ENCODE measurements at regions not wholly inside any gene's neighbourhood (a gene's known extent, or its start where the extent isn't known, plus 50 kb on each side); places are given as distances from the start of the nearest gene placed in this dataset.
A peak's percentile ranks its signal among the peaks of the same experiment; 100 is the strongest.

GRCh38 chr15:98570119-98570518 is 78.2 kb upstream of the IGF1R start:
- H3K36me3 Mint-ChIP-seq: no peaks in the 10 kb centered on the region
- no peak for TF ChIP-seq CTCF (IDR thresholded peaks at IDR 0.05)
- H3K27ac Mint-ChIP-seq: no peak overlapping the region
- WGBS (ENCODE audit: insufficient coverage): 91% methylated on average over 2 of the region's 3 CpGs
- Histone ChIP-seq H3K4me1 (ENCODE audit: control insufficient read depth, insufficient read depth, low read length) (no peaks in the 10 kb centered on the region), H3K36me3 (ENCODE audit: control insufficient read depth, insufficient read depth, low read length) (no peaks in the 10 kb centered on the region), H3K9me3 (ENCODE audit: control insufficient read depth, insufficient read depth, low read length) (no peaks in the 10 kb centered on the region), H3K27me3 (ENCODE audit: control insufficient read depth, insufficient read depth, low read length) (no peaks in the 10 kb centered on the region), H3K4me3 (ENCODE audit: low read length) (no peak overlapping the region), H3K27ac (ENCODE audit: low read length) (no peak overlapping the region)
- peaks cover 8% of the 10 kb centered on the region in 2 donors for H3K27me3 Mint-ChIP-seq (ENCODE audit: low read depth in 2 of 2)
- H3K4me1 Mint-ChIP-seq: no peaks in the 10 kb centered on the region
- intact Hi-C loops (cut with micrococcal nuclease): no loop called here
- no peaks in the 10 kb centered on the region for H3K9me3 Mint-ChIP-seq
- DNase-seq (no peak), ATAC-seq (no peak)
- H3K4me3 Mint-ChIP-seq: no peak overlapping the region

- H3K36me3 Mint-ChIP-seq: no peaks in the 10 kb centered on the region
- DNase-seq: no peak
- no peaks in the 10 kb centered on the region for H3K4me1 Mint-ChIP-seq
- peaks cover 17% of the 10 kb centered on the region for H3K27me3 ChIP-seq (ENCODE audit: control insufficient read depth, insufficient read depth, low read length)
- WGBS (ENCODE audit: insufficient coverage): 79% methylated on average over 10 of the region's 11 CpGs
- no peaks in the 10 kb centered on the region for H3K9me3 Mint-ChIP-seq
- no peak overlapping the region for H3K27ac Mint-ChIP-seq
- H3K4me3 Mint-ChIP-seq: no peak overlapping the region
- no peak for TF ChIP-seq CTCF (IDR thresholded peaks at IDR 0.05)
- intact Hi-C loops (cut with micrococcal nuclease): loop anchor here (5.0 kb wide), 1 partner anchor 77 kb away; no protein-coding TSS in a partner anchor
- H3K4me3 ChIP-seq (ENCODE audit: low read length): no peak overlapping the region
- peaks cover 27 to 46% of the 10 kb centered on the region in 2 donors for H3K27me3 Mint-ChIP-seq (ENCODE audit: low read depth in 2 of 2)
- H3K4me1 ChIP-seq (ENCODE audit: control insufficient read depth, insufficient read depth, low read length): no peaks in the 10 kb centered on the region
- ATAC-seq: no peak
- H3K36me3 ChIP-seq (ENCODE audit: control insufficient read depth, insufficient read depth, low read length): no peaks in the 10 kb centered on the region
- no peaks in the 10 kb centered on the region for H3K9me3 ChIP-seq (ENCODE audit: control insufficient read depth, insufficient read depth, low read length)
- no peak overlapping the region for H3K27ac ChIP-seq (ENCODE audit: low read length)
These were observed 67.8 kb upstream of the IGF1R start for GRCh38 chr15:98580572-98580971.

GRCh38 chr15:98581715-98582114 is 66.6 kb upstream of the IGF1R start:
- peaks cover 18% of the 10 kb centered on the region for H3K27me3 ChIP-seq (ENCODE audit: control insufficient read depth, insufficient read depth, low read length)
- H3K9me3 ChIP-seq (ENCODE audit: control insufficient read depth, insufficient read depth, low read length): no peaks in the 10 kb centered on the region
- intact Hi-C loops (cut with micrococcal nuclease): loop anchor here (5.0 kb wide), 1 partner anchor 76 kb away; no protein-coding TSS in a partner anchor
- Mint-ChIP-seq H3K9me3 (no peaks in the 10 kb centered on the region), H3K4me1 (no peaks in the 10 kb centered on the region), H3K27me3 (ENCODE audit: low read depth in 2 of 2) (peaks cover 30 to 57% of the 10 kb centered on the region in 2 donors), H3K27ac (no peak overlapping the region), H3K36me3 (no peaks in the 10 kb centered on the region), H3K4me3 (no peak overlapping the region)
- H3K27ac ChIP-seq (ENCODE audit: low read length): no peak overlapping the region
- 100% methylated on average over 2 of the region's 5 CpGs for WGBS (ENCODE audit: insufficient coverage)
- TF ChIP-seq CTCF (IDR thresholded peaks at IDR 0.05): no peak
- H3K4me3 ChIP-seq (ENCODE audit: low read length): no peak overlapping the region
- DNase-seq: peak in 1 of 2 donors; percentile 45
- H3K4me1 ChIP-seq (ENCODE audit: control insufficient read depth, insufficient read depth, low read length): no peaks in the 10 kb centered on the region
- no peaks in the 10 kb centered on the region for H3K36me3 ChIP-seq (ENCODE audit: control insufficient read depth, insufficient read depth, low read length)
- no peak for ATAC-seq

GRCh38 chr15:98582900-98583554 is 65.3 kb upstream of the IGF1R start:
- Histone ChIP-seq H3K36me3 (ENCODE audit: control insufficient read depth, insufficient read depth, low read length) (no peaks in the 10 kb centered on the region), H3K27ac (ENCODE audit: low read length) (no peak overlapping the region), H3K27me3 (ENCODE audit: control insufficient read depth, insufficient read depth, low read length) (peaks cover 20% of the 10 kb centered on the region), H3K4me3 (ENCODE audit: low read length) (no peak overlapping the region), H3K4me1 (ENCODE audit: control insufficient read depth, insufficient read depth, low read length) (no peaks in the 10 kb centered on the region), H3K9me3 (ENCODE audit: control insufficient read depth, insufficient read depth, low read length) (no peaks in the 10 kb centered on the region)
- Mint-ChIP-seq H3K4me1 (no peaks in the 10 kb centered on the region), H3K27ac (no peak overlapping the region), H3K36me3 (no peaks in the 10 kb centered on the region), H3K27me3 (ENCODE audit: low read depth in 2 of 2) (peaks cover 30 to 59% of the 10 kb centered on the region in 2 donors), H3K4me3 (no peak overlapping the region), H3K9me3 (no peaks in the 10 kb centered on the region)
- intact Hi-C loops (cut with micrococcal nuclease): loop anchor here (5.0 kb wide), 1 partner anchor 74 kb away; no protein-coding TSS in a partner anchor
- 58% methylated on average over 2 of the region's 6 CpGs for WGBS (ENCODE audit: insufficient coverage)
- DNase-seq (no peak), ATAC-seq (no peak)
- no peak for TF ChIP-seq CTCF (IDR thresholded peaks at IDR 0.05)

Measured in natural killer cell (primary cell).